ENCODE measurements at regions not wholly inside any gene's neighbourhood (a gene's known extent, or its start where the extent isn't known, plus 50 kb on each side); places are given as distances from the start of the nearest gene placed in this dataset.
"Not testable (repeated sequence)": the region's sequence is repeated elsewhere in the genome, so short reads cannot be mapped to it uniquely, and the experiment has no call there.

GRCh38 chr1:187936667-187937066, 1107.9 kb downstream of the PLA2G4A start:
- Mint-ChIP-seq H3K27me3 (no peaks in the 10 kb centered on the region), H3K36me3 (no peaks in the 10 kb centered on the region), H3K4me1 (ENCODE audit: unreplicated experiment) (no peaks in the 10 kb centered on the region), H3K4me3 (no peak overlapping the region), H3K27ac (no peak overlapping the region), H3K9me3 (no peaks in the 10 kb centered on the region)
- no peak for DNase-seq (ENCODE audit: extremely low spot score, unreplicated experiment)
- TF ChIP-seq CTCF (conservative IDR thresholded peaks at IDR 0.05) = no peak

- Mint-ChIP-seq H3K4me3 (no peak overlapping the region), H3K27me3 (no peaks in the 10 kb centered on the region), H3K27ac (no peak overlapping the region), H3K9me3 (no peaks in the 10 kb centered on the region), H3K4me1 (ENCODE audit: unreplicated experiment) (no peaks in the 10 kb centered on the region), H3K36me3 (no peaks in the 10 kb centered on the region)
- DNase-seq (ENCODE audit: extremely low spot score, unreplicated experiment) = no peak
- no peak for TF ChIP-seq CTCF (conservative IDR thresholded peaks at IDR 0.05)
Measured at GRCh38 chr1:187938092-187938491, 1109.3 kb downstream of the PLA2G4A start.

- Mint-ChIP-seq H3K9me3 (no peaks in the 10 kb centered on the region), H3K27me3 (no peaks in the 10 kb centered on the region), H3K36me3 (no peaks in the 10 kb centered on the region), H3K4me1 (ENCODE audit: unreplicated experiment) (no peaks in the 10 kb centered on the region), H3K27ac (no peak overlapping the region), H3K4me3 (no peak overlapping the region)
- no peak for TF ChIP-seq CTCF (conservative IDR thresholded peaks at IDR 0.05)
- DNase-seq (ENCODE audit: extremely low spot score, unreplicated experiment) = no peak
Measured at GRCh38 chr1:187942986-187943385, 1114.2 kb downstream of the PLA2G4A start.

- H3K4me3 Mint-ChIP-seq = no peak overlapping the region
- H3K4me1 Mint-ChIP-seq (ENCODE audit: unreplicated experiment) = no peaks in the 10 kb centered on the region
- DNase-seq (ENCODE audit: extremely low spot score, unreplicated experiment) = no peak
- H3K27ac Mint-ChIP-seq = no peak overlapping the region
- no peaks in the 10 kb centered on the region for H3K36me3 Mint-ChIP-seq
- no peaks in the 10 kb centered on the region for H3K27me3 Mint-ChIP-seq
- no peak for TF ChIP-seq CTCF (conservative IDR thresholded peaks at IDR 0.05)
- H3K9me3 Mint-ChIP-seq = peaks cover 6% of the 10 kb centered on the region
Measured at GRCh38 chr1:187943606-187944403, 1115.1 kb downstream of the PLA2G4A start.

GRCh38 chr1:187946661-187947060, 1117.9 kb downstream of the PLA2G4A start:
- peaks cover 12% of the 10 kb centered on the region for H3K9me3 Mint-ChIP-seq
- not testable (repeated sequence) for DNase-seq (ENCODE audit: extremely low spot score, unreplicated experiment); H3K27me3 Mint-ChIP-seq; H3K36me3 Mint-ChIP-seq; H3K4me3 Mint-ChIP-seq; H3K27ac Mint-ChIP-seq; H3K4me1 Mint-ChIP-seq (ENCODE audit: unreplicated experiment)

- Mint-ChIP-seq H3K27me3 (no peaks in the 10 kb centered on the region), H3K36me3 (no peaks in the 10 kb centered on the region), H3K4me3 (no peak overlapping the region), H3K27ac (no peak overlapping the region), H3K4me1 (ENCODE audit: unreplicated experiment) (no peaks in the 10 kb centered on the region), H3K9me3 (peaks cover 18% of the 10 kb centered on the region)
- no peak for TF ChIP-seq CTCF (conservative IDR thresholded peaks at IDR 0.05)
- no peak for DNase-seq (ENCODE audit: extremely low spot score, unreplicated experiment)
Measured at GRCh38 chr1:187947359-187947758, 1118.6 kb downstream of the PLA2G4A start.

Measured in type B pancreatic cell (in vitro differentiated cells).